K562 (cell line): ENCODE measurements at regions not wholly inside any gene's neighbourhood (a gene's known extent, or its start where the extent isn't known, plus 50 kb on each side); places are given as distances from the start of the nearest gene placed in this dataset.

Source experiments
- ATAC-seq: fragments of 200-7000 bp; cut with Tn5 transposase; 3 replicates; pipeline ENCODE4 v1.9.1; 2020; ENCODE audit warnings: moderate library complexity
- BruUV-seq: library from RNA; stranded (reverse); fragments of 400-500 nt; replicated peaks from 2 replicates; lab custom pipeline; 2021; lab: Mats Ljungman, UMichigan
- CTCF ChIA-PET: fragments of 300-600 bp; formaldehyde crosslinking; extraction: SDS; loops from one replicate; lab custom pipeline; 2021; ENCODE audit warnings: low intra/inter-chr PET ratio; lab: Yijun Ruan, JAX
- POLR2A ChIA-PET: fragments of 300-600, 350-650 bp; sonication (Branson Sonifier 250); formaldehyde crosslinking; extraction: SDS; loops from one replicate; lab custom pipeline; 2021; ENCODE audit warnings: antibody characterized with exemption, inconsistent platforms; lab: Yijun Ruan, JAX
- DNase-seq, 4 experiments: peaks; one replicate each; pipeline versions ENCODE4 v3.0.0 to v3.0.0-alpha.2; 2011 to 2018; ENCODE audit warnings: low spot score in 3 of 4, mixed read lengths in 3 of 4; ENCODE audit errors: extremely low read depth in 1 of 4
- FAIRE-seq: peaks from 2 replicates; lab custom pipeline; 2011; peaks lifted over from hg19 to GRCh38; lab: Jason Lieb, UNC
- H2AFZ ChIP-seq: 2 replicates; pipeline ENCODE4 v1.6.0; 2011; ENCODE audit warnings: low read depth, low read length, control low read depth, inconsistent platforms
- H3K27ac ChIP-seq: fragments of 200-600 bp; 3 replicates; pipeline ENCODE4 v1.8.0; 2011; ENCODE audit warnings: low read depth, mild to moderate bottlenecking, control low read depth, inconsistent platforms, low read length, moderate library complexity, mixed read lengths; ENCODE audit errors: extremely low read depth
- H3K27me3 ChIP-seq, 2 experiments: fragments of 300-600 bp in 1 of 2; 2 replicates in 1 of 2; 3 replicates in 1 of 2; pipeline versions ENCODE4 v1.6.0 to v1.8.0; 2011; ENCODE audit warnings: inconsistent platforms in 2 of 2, low read length in 2 of 2, mild to moderate bottlenecking in 1 of 2, mixed read lengths in 1 of 2, moderate library complexity in 1 of 2; ENCODE audit not compliant: control insufficient read depth in 2 of 2, insufficient read depth in 2 of 2
- H3K36me3 ChIP-seq: fragments of 300-600 bp; 3 replicates; pipeline ENCODE4 v1.8.0; 2011; ENCODE audit warnings: mild to moderate bottlenecking, low read length, inconsistent platforms; ENCODE audit not compliant: control insufficient read depth, insufficient read depth
- H3K4me1 ChIP-seq, 2 experiments: fragments of 200-600 bp in 1 of 2; replicated peaks in 1 of 2; 2 replicates in 1 of 2; 3 replicates in 1 of 2; pipeline versions ENCODE4 v1.5.1 to v1.8.0; 2011; ENCODE audit warnings: inconsistent platforms in 2 of 2, low read length in 2 of 2, mild to moderate bottlenecking in 1 of 2, mixed read lengths in 1 of 2, moderate library complexity in 1 of 2; ENCODE audit not compliant: control insufficient read depth in 2 of 2, insufficient read depth in 2 of 2
- H3K4me2 ChIP-seq: 2 replicates; pipeline ENCODE4 v1.6.1; 2011; ENCODE audit warnings: low read length, control low read depth, inconsistent platforms, mixed read lengths; ENCODE audit not compliant: insufficient read depth
- H3K4me3 ChIP-seq: fragments of 200-600 bp; sonication (generic), shearing (Covaris generic); 2 replicates; pipeline ENCODE4 v1.5.1; 2016; ENCODE audit warnings: control low read depth, inconsistent platforms
- H3K79me2 ChIP-seq: fragments of 200-600 bp; 3 replicates; pipeline ENCODE4 v1.8.0; 2011; ENCODE audit warnings: low read length, inconsistent platforms; ENCODE audit not compliant: control insufficient read depth, insufficient read depth
- H3K9ac ChIP-seq, 2 experiments: 2 replicates each; pipeline versions ENCODE4 v1.6.0 to v1.6.1; 2011; ENCODE audit warnings: low read depth in 2 of 2, low read length in 2 of 2, control low read depth in 1 of 2, inconsistent platforms in 1 of 2, mild to moderate bottlenecking in 1 of 2, mixed read lengths in 1 of 2; ENCODE audit not compliant: insufficient read depth in 1 of 2
- H3K9me1 ChIP-seq: one replicate; pipeline ENCODE4 v1.6.0; 2011; ENCODE audit warnings: inconsistent platforms, mild to moderate bottlenecking, low read length, moderate library complexity; ENCODE audit not compliant: control insufficient read depth, insufficient read depth
- H3K9me3 ChIP-seq: replicated peaks from 2 replicates; pipeline ENCODE4 v1.5.1; 2011; ENCODE audit warnings: low read depth, low read length, inconsistent platforms; ENCODE audit not compliant: control insufficient read depth, insufficient read depth
- H4K20me1 ChIP-seq: replicated peaks from 2 replicates; pipeline ENCODE4 v1.6.1; 2011; ENCODE audit warnings: low read length, inconsistent platforms, mixed read lengths; ENCODE audit not compliant: control insufficient read depth, insufficient read depth
- BRCA1 ChIP-seq, 2 experiments: fragments of 450-650 bp in 1 of 2; sonication (generic) in 1 of 2; formaldehyde crosslinking in 1 of 2; IDR thresholded peaks; 2 replicates each; pipeline versions ENCODE4 v1.5.0 to v1.6.1; 2017 to 2020; ENCODE audit warnings: mild to moderate bottlenecking in 1 of 2, missing genetic modification reagents in 1 of 2
- CHD1 ChIP-seq: fragments of 200-600 bp; sonication (generic); IDR thresholded peaks from one replicate; pipeline ENCODE4 v1.6.1; 2012; ENCODE audit warnings: mild to moderate bottlenecking, moderate library complexity, low read length, inconsistent platforms
- DACH1 ChIP-seq: fragments of 450-650 bp; IDR thresholded peaks from 2 replicates; pipeline ENCODE4 v1.6.1; 2018; ENCODE audit not compliant: partially characterized antibody
- DDX20 ChIP-seq: fragments of 450-650 bp; IDR thresholded peaks from 2 replicates; pipeline ENCODE4 v1.6.1; 2016; ENCODE audit warnings: missing genetic modification characterization, low read depth, mild to moderate bottlenecking, missing compliant biosample characterization, moderate library complexity
- FOSL1 ChIP-seq: fragments of 200-800 bp; sonication (Bioruptor generic); conservative IDR thresholded peaks from 2 replicates; pipeline ENCODE4 v1.6.1; 2016; ENCODE audit warnings: missing genetic modification characterization, missing compliant biosample characterization
- NFIC ChIP-seq: fragments of 450-650 bp; IDR thresholded peaks from 2 replicates; pipeline ENCODE4 v1.6.1; 2017; ENCODE audit warnings: mild to moderate bottlenecking, inconsistent platforms
- SMARCE1 ChIP-seq: fragments of 450-650 bp; IDR thresholded peaks from 2 replicates; pipeline ENCODE4 v1.7.1; 2016; ENCODE audit warnings: mild to moderate bottlenecking
- TAL1 ChIP-seq: fragments of 450-650 bp; IDR thresholded peaks from 2 replicates; pipeline ENCODE4 v1.6.1; 2016; ENCODE audit warnings: mild to moderate bottlenecking
- ZBED1 ChIP-seq: IDR thresholded peaks from 2 replicates; pipeline ENCODE4 v1.6.1; 2014
- ZKSCAN8 ChIP-seq: fragments of 200-800 bp; sonication (Bioruptor generic); IDR thresholded peaks from 2 replicates; pipeline ENCODE4 v1.6.1; 2016; ENCODE audit warnings: missing genetic modification characterization, missing compliant biosample characterization
- ZNF584 ChIP-seq: fragments of 200-800 bp; sonication (Bioruptor generic); IDR thresholded peaks from 2 replicates; pipeline ENCODE4 v1.6.1; 2016; ENCODE audit warnings: low read depth, mild to moderate bottlenecking, missing genetic modification characterization, missing compliant biosample characterization
- ZZZ3 ChIP-seq: fragments of 450-650 bp; IDR thresholded peaks from 2 replicates; pipeline ENCODE4 v1.6.1; 2016; ENCODE audit warnings: antibody characterized with exemption, mild to moderate bottlenecking, moderate library complexity
- WGBS: fragments of 100-300 bp; shearing (Covaris generic); methylation state at CpG from one replicate; pipeline ENCODE4 v1.1.6; 2016; ENCODE audit warnings: low coverage, mixed read lengths; ENCODE audit not compliant: insufficient coverage; ENCODE audit errors: missing lambda C conversion rate; 5-methylcytosine and 5-hydroxymethylcytosine counted together
- in situ Hi-C: fragments of 300-500 bp; cut with MboI; formaldehyde crosslinking; loops from 4 replicates; pipeline ENCODE4 v1.15.0; 2018; ENCODE audit warnings: inconsistent platforms, mixed read lengths
- intact Hi-C: fragments of 100-400 bp; cut with micrococcal nuclease; formaldehyde crosslinking; loops from 2 replicates; pipeline ENCODE4 v1.14.2; 2022
- TF ChIP-seq, protein P1 (sequence below): fragments of 450-650 bp; IDR thresholded peaks from 2 replicates; pipeline ENCODE4 v1.6.1; 2018; ENCODE audit warnings: mild to moderate bottlenecking, low read depth; ENCODE audit not compliant: partially characterized antibody
- TF ChIP-seq, protein P2 (sequence below): fragments of 250-450 bp; sonication (Bioruptor Pico); IDR thresholded peaks from 2 replicates; pipeline ENCODE4 v1.8.0; 2021; ENCODE audit warnings: borderline replicate concordance, mild to moderate bottlenecking, moderate library complexity; ENCODE audit not compliant: poor library complexity, severe bottlenecking
- TF ChIP-seq, protein P3 (sequence below), 3 experiments: fragments of 200-800 bp in 1 of 3; sonication (Bioruptor generic) in 1 of 3; sonication (generic) in 1 of 3; formaldehyde crosslinking in 1 of 3; IDR thresholded peaks; 2 replicates each; pipeline versions ENCODE4 v1.6.1 to v1.8.0; 2016 to 2022; ENCODE audit warnings: mild to moderate bottlenecking in 2 of 3, missing compliant biosample characterization in 2 of 3, missing genetic modification characterization in 2 of 3, missing genetic modification reagents in 1 of 3
- TF ChIP-seq, protein P4 (sequence below): fragments of 450-650 bp; IDR thresholded peaks from 2 replicates; pipeline ENCODE4 v1.6.1; 2016; ENCODE audit warnings: missing biosample characterization, missing genetic modification characterization

DNA sequence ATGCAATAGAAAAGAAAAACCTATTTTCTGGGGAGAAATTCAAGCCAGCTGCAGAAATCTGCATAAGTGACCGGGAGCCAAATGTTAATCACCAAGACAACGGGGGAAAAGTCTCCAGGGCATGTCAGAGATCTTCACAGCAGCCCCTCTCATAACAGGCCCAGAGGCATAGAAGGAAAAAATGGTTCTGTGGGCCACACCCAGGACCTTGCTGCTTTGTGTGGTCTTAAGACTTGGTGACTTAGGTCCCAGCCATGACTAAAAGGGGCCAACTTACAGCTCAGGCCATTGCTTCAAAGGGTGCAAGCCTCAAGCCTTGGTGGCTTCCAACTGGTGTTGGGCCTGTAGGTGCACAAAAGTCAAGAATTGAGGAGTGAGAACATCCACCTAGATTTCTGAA, 2847.6 kb upstream of the PCDH20 start (continued):
- TF ChIP-seq, protein P1, sequence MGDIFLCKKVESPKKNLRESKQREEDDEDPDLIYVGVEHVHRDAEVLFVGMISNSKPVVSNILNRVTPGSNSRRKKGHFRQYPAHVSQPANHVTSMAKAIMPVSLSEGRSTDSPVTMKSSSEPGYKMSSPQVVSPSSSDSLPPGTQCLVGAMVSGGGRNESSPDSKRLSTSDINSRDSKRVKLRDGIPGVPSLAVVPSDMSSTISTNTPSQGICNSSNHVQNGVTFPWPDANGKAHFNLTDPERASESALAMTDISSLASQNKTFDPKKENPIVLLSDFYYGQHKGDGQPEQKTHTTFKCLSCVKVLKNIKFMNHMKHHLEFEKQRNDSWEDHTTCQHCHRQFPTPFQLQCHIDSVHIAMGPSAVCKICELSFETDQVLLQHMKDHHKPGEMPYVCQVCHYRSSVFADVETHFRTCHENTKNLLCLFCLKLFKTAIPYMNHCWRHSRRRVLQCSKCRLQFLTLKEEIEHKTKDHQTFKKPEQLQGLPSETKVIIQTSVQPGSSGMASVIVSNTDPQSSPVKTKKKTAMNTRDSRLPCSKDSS = no peak
- TF ChIP-seq ZNF584 (CRISPR knock-in tag) (no peak), TAL1 (no peak), DACH1 (no peak), ZKSCAN8 (CRISPR knock-in tag) (no peak), CHD1 (no peak), ZBED1 (no peak), ZZZ3 (no peak), BRCA1 (IDR thresholded peaks at IDR 0.05) (no peak), BRCA1 (CRISPR knock-in tag; IDR thresholded peaks at IDR 0.05) (no peak)
- TF ChIP-seq, protein P2, sequence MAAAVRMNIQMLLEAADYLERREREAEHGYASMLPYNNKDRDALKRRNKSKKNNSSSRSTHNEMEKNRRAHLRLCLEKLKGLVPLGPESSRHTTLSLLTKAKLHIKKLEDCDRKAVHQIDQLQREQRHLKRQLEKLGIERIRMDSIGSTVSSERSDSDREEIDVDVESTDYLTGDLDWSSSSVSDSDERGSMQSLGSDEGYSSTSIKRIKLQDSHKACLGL (CRISPR knock-in tag) = no peak

DNA sequence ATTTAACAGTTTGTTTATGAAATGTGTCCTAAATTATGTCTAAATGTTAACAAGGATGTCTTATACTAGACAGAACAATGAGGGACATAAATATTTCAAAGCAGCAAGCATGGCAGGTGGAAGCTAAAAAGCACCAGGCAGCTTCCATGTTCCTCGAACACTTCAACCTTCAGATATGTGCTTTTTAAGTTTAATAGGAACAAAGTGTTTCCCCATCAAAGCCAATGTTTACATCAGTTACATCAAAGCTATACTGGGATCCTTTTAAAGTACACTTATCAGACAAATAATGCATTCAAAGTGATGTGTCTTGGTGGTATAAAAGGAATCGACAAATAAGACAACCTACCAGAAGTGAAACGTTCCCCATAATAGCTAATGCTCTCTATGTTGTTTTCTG, 2841.1 kb upstream of the PCDH20 start:
- 8% methylated on average over 3 of the region's 3 CpGs for WGBS
- in situ Hi-C loops (no loop called here), intact Hi-C loops (no loop called here)
- DNase-seq (no peak), ATAC-seq (no peak), FAIRE-seq (no peak)
- no TSS peak for BruUV-seq
- Histone ChIP-seq H3K36me3 (no peaks in the 10 kb centered on the region), H3K9me1 (no peaks in the 10 kb centered on the region), H3K9ac (no peak overlapping the region), H3K79me2 (no peaks in the 10 kb centered on the region), H3K9me3 (no peaks in the 10 kb centered on the region), H3K27ac (no peak overlapping the region), H3K27me3 (no peaks in the 10 kb centered on the region), H3K4me1 (no peaks in the 10 kb centered on the region), H3K4me3 (no peak overlapping the region), H3K4me2 (no peak overlapping the region), H4K20me1 (no peaks in the 10 kb centered on the region), H2AFZ (no peak overlapping the region)
- ChIA-PET CTCF (no interaction called here), POLR2A (no interaction called here)
- TF ChIP-seq, protein P3, sequence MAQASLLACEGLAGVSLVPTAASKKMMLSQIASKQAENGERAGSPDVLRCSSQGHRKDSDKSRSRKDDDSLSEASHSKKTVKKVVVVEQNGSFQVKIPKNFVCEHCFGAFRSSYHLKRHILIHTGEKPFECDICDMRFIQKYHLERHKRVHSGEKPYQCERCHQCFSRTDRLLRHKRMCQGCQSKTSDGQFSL (CRISPR knock-in tag; IDR thresholded peaks at IDR 0.05) = no peak
- TF ChIP-seq, protein P3 (tag; IDR thresholded peaks at IDR 0.05) = no peak
- TF ChIP-seq, protein P1 = no peak
- TF ChIP-seq, protein P4, sequence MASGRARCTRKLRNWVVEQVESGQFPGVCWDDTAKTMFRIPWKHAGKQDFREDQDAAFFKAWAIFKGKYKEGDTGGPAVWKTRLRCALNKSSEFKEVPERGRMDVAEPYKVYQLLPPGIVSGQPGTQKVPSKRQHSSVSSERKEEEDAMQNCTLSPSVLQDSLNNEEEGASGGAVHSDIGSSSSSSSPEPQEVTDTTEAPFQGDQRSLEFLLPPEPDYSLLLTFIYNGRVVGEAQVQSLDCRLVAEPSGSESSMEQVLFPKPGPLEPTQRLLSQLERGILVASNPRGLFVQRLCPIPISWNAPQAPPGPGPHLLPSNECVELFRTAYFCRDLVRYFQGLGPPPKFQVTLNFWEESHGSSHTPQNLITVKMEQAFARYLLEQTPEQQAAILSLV (tag) = no peak
- TF ChIP-seq NFIC (no peak), FOSL1 (no peak), SMARCE1 (no peak), DDX20 (tag) (no peak)
